ENCODE measurements at regions not wholly inside any gene's neighbourhood (a gene's known extent, or its start where the extent isn't known, plus 50 kb on each side); places are given as distances from the start of the nearest gene placed in this dataset.

DNA sequence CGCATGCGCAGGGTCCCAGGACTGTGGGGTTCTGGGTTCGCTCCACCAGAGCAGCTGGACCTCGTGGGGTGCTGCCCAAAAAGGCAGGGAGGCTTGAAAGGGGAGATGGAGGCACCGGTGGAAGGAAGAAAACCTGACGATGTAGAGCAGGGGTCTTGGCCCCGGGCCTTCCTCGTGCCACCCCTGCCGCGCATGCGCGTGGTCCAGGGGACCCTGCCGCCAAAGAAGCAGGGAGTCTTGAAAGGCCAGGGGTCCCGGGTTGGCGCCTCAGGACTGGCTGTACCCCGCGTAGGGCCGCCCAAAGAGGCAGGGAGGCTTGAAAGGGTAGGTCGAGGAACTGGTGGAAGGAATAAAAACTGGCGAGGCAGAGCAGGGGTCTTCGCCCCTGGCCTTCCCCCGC, 321.0 kb downstream of the ALG10 start:
- POLR2A ChIA-PET = no interaction called here
- no TSS peak for BruUV-seq (replicated peaks)

DNA sequence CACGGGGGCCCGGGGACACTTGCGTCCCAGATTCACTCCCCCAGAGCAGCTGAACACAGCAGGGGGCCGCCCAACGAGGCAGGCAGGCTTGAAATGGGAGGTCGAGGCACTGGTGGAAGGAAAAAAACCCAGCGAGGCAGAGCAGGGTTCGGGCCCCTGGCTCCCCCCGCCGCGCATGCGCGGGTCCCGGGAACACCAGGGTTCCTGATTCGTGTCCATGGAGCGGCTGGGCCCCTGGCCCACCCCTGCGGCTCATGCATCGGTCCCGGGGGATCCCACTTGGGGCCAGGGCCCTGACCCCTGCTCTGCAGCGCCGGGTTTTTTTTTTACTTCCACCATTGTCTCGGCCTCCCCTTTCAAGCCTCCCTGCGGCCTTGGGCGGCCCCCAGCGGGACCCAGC, 321.5 kb downstream of the ALG10 start:
- Histone ChIP-seq H3K9me3 (no peaks in the 10 kb centered on the region), H3K4me3 (ENCODE audit: low read depth, low read length) (no peak overlapping the region), H3K4me1 (peaks cover 7% of the 10 kb centered on the region; the same call in 1 of the 2 replicates), H3K27me3 (replicated peaks; ENCODE audit: control insufficient read depth, insufficient read depth, low read length) (no peaks in the 10 kb centered on the region; the same call in 1 of the 2 replicates), H3K36me3 (ENCODE audit: control insufficient read depth, insufficient read depth, low read length) (no peaks in the 10 kb centered on the region)
- Mint-ChIP-seq H3K9me3 (ENCODE audit: unreplicated experiment) (no peaks in the 10 kb centered on the region), H3K4me1 (ENCODE audit: low read depth, unreplicated experiment) (peaks cover 12% of the 10 kb centered on the region), H3K27me3 (ENCODE audit: insufficient read depth, unreplicated experiment) (peaks cover 47% of the 10 kb centered on the region), H3K4me3 (ENCODE audit: unreplicated experiment) (no peak overlapping the region), H3K36me3 (ENCODE audit: insufficient read depth, unreplicated experiment) (peaks cover 29% of the 10 kb centered on the region), H3K27ac (ENCODE audit: unreplicated experiment) (no peak overlapping the region)
- no TSS peak for BruUV-seq (replicated peaks)
- POLR2A ChIA-PET = no interaction called here
- DNase-seq = no peak
- intact Hi-C loops (cut with micrococcal nuclease; ENCODE audit: unreplicated experiment) = no loop called here
- CTCF ChIA-PET = no interaction called here
- TF ChIP-seq, protein P1, sequence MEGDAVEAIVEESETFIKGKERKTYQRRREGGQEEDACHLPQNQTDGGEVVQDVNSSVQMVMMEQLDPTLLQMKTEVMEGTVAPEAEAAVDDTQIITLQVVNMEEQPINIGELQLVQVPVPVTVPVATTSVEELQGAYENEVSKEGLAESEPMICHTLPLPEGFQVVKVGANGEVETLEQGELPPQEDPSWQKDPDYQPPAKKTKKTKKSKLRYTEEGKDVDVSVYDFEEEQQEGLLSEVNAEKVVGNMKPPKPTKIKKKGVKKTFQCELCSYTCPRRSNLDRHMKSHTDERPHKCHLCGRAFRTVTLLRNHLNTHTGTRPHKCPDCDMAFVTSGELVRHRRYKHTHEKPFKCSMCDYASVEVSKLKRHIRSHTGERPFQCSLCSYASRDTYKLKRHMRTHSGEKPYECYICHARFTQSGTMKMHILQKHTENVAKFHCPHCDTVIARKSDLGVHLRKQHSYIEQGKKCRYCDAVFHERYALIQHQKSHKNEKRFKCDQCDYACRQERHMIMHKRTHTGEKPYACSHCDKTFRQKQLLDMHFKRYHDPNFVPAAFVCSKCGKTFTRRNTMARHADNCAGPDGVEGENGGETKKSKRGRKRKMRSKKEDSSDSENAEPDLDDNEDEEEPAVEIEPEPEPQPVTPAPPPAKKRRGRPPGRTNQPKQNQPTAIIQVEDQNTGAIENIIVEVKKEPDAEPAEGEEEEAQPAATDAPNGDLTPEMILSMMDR (IDR thresholded peaks at IDR 0.05; ENCODE audit: insufficient read depth in 1 of 2, low read depth in 1 of 2, low read length in 1 of 2, severe bottlenecking in 1 of 2, unreplicated experiment in 1 of 2) = no peak

More for the DNA sequence above, 321.0 kb downstream of the ALG10 start:
- H3K9me3 Mint-ChIP-seq (ENCODE audit: unreplicated experiment) = no peaks in the 10 kb centered on the region
- H3K36me3 Mint-ChIP-seq (ENCODE audit: insufficient read depth, unreplicated experiment) = peaks cover 29% of the 10 kb centered on the region
- peaks cover 50% of the 10 kb centered on the region for H3K27me3 Mint-ChIP-seq (ENCODE audit: insufficient read depth, unreplicated experiment)
- intact Hi-C loops (cut with micrococcal nuclease; ENCODE audit: unreplicated experiment) = no loop called here
- H3K4me1 Mint-ChIP-seq (ENCODE audit: low read depth, unreplicated experiment) = peaks cover 12% of the 10 kb centered on the region
- no peak overlapping the region for H3K27ac Mint-ChIP-seq (ENCODE audit: unreplicated experiment)
- Histone ChIP-seq H3K36me3 (ENCODE audit: control insufficient read depth, insufficient read depth, low read length) (no peaks in the 10 kb centered on the region), H3K4me1 (peaks cover 7% of the 10 kb centered on the region; the same call in 1 of the 2 replicates), H3K4me3 (ENCODE audit: low read depth, low read length) (no peak overlapping the region), H3K27me3 (replicated peaks; ENCODE audit: control insufficient read depth, insufficient read depth, low read length) (no peaks in the 10 kb centered on the region; the same call in 1 of the 2 replicates), H3K9me3 (no peaks in the 10 kb centered on the region)
- CTCF ChIA-PET = no interaction called here
- TF ChIP-seq, protein P1 (IDR thresholded peaks at IDR 0.05; ENCODE audit: insufficient read depth in 1 of 2, low read depth in 1 of 2, low read length in 1 of 2, severe bottlenecking in 1 of 2, unreplicated experiment in 1 of 2) = no peak
- H3K4me3 Mint-ChIP-seq (ENCODE audit: unreplicated experiment) = no peak overlapping the region
- no peak for DNase-seq

DNA sequence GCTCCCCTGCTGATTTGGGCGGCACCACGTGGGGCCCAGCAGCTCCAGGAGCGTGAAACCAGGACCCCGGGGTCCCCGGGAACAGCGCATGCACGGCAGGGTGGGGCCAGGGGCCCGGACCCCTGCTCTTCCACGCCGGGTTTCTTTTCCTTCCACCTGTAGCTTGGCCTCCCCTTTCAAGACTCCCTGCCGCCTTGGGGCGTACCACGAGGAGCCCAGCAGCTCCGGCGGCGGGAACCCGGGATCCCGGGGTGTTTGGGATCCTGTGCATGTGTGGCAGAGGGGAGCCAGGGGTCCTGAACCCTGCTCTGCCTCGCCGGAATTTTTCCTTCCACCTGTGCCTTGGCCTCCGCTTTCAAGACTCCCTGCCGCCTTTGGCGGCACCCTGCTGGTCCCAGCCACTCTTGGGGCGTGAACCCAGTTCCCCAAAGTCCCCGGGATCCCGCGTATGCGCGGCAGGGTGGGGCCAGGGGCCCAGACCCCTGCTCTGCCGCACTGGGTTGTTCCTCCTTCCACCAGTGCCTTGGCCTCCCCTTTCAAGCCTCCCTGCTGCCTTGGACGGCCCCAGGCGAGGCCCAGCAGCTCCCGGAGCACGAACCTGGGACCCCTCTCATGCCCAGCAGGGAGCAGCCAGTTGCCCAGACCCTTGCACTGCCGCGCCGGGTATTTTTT, 322.7 kb downstream of the ALG10 start:
- Mint-ChIP-seq H3K27me3 (ENCODE audit: insufficient read depth, unreplicated experiment) (peaks cover 42% of the 10 kb centered on the region), H3K9me3 (ENCODE audit: unreplicated experiment) (no peaks in the 10 kb centered on the region), H3K4me3 (ENCODE audit: unreplicated experiment) (no peak overlapping the region), H3K4me1 (ENCODE audit: low read depth, unreplicated experiment) (peaks cover 12% of the 10 kb centered on the region), H3K36me3 (ENCODE audit: insufficient read depth, unreplicated experiment) (peaks cover 18% of the 10 kb centered on the region), H3K27ac (ENCODE audit: unreplicated experiment) (no peak overlapping the region)
- no peaks in the 10 kb centered on the region for H3K9me3 ChIP-seq
- no TSS peak for BruUV-seq (replicated peaks)
- H3K4me1 ChIP-seq = peaks cover 7% of the 10 kb centered on the region; the same call in 1 of the 2 replicates
- POLR2A ChIA-PET = no interaction called here
- no peak for DNase-seq
- TF ChIP-seq, protein P1 (IDR thresholded peaks at IDR 0.05; ENCODE audit: insufficient read depth in 1 of 2, low read depth in 1 of 2, low read length in 1 of 2, severe bottlenecking in 1 of 2, unreplicated experiment in 1 of 2) = no peak
- CTCF ChIA-PET = interaction anchor here (0.8 kb wide), 1 partner anchor 222 kb away, joined by 3 read pairs; no protein-coding TSS in a partner anchor
- intact Hi-C loops (cut with micrococcal nuclease; ENCODE audit: unreplicated experiment) = no loop called here
- no peaks in the 10 kb centered on the region for H3K27me3 ChIP-seq (replicated peaks; ENCODE audit: control insufficient read depth, insufficient read depth, low read length)
- H3K36me3 ChIP-seq (ENCODE audit: control insufficient read depth, insufficient read depth, low read length) = no peaks in the 10 kb centered on the region
- H3K4me3 ChIP-seq (ENCODE audit: low read depth, low read length) = no peak overlapping the region
